Upper lobe of left lung (tissue), 6 donors: ENCODE measurements at regions not wholly inside any gene's neighbourhood (a gene's known extent, or its start where the extent isn't known, plus 50 kb on each side); places are given as distances from the start of the nearest gene placed in this dataset.

Experiments
- ATAC-seq, 2 donors: fragments of 200-7000 bp; cut with Tn5 transposase; one replicate each; pipeline ENCODE4 v1.9.1; 2022; ENCODE audit warnings: mild to moderate bottlenecking in 2 of 2, moderate library complexity in 2 of 2; ENCODE audit not compliant: low FRiP score in 2 of 2
- DNase-seq, 2 donors: peaks; one replicate each; pipeline ENCODE4 v3.0.0-alpha.2; 2019 to 2020
- H3K27ac ChIP-seq, 4 donors: fragments of 200-600 bp; sonication (generic); one replicate each; pipeline ENCODE4 v1.5.1; 2016 to 2019
- H3K27me3 ChIP-seq, 4 donors: fragments of 200-600 bp; sonication (generic); one replicate each; pipeline ENCODE4 v1.5.1; 2017 to 2019
- H3K36me3 ChIP-seq, 4 donors: fragments of 200-600 bp; sonication (generic); one replicate each; pipeline ENCODE4 v1.5.1; 2016 to 2019
- H3K4me1 ChIP-seq, 4 donors: fragments of 200-600 bp; sonication (generic); one replicate each; pipeline ENCODE4 v1.5.1; 2018 to 2019
- H3K4me3 ChIP-seq, 4 donors: fragments of 200-600 bp; sonication (generic); one replicate each; pipeline ENCODE4 v1.5.1; 2017 to 2019; ENCODE audit warnings: mild to moderate bottlenecking in 2 of 4, moderate library complexity in 1 of 4
- H3K9me3 ChIP-seq, 4 donors: fragments of 200-600 bp; sonication (generic); one replicate each; pipeline ENCODE4 v1.5.1; 2018 to 2019
- EP300 ChIP-seq, 4 donors: sonication (generic); formaldehyde crosslinking; IDR thresholded peaks; one replicate each; pipeline ENCODE4 v1.5.1; 2017; ENCODE audit warnings: antibody characterized with exemption in 4 of 4, control low read depth in 2 of 4
- POLR2A ChIP-seq, 4 donors: fragments of 450-650 bp; IDR thresholded peaks; one replicate each; pipeline ENCODE4 v1.5.1; 2016 to 2017; ENCODE audit warnings: antibody characterized with exemption in 4 of 4, mild to moderate bottlenecking in 2 of 4
- POLR2AphosphoS5 ChIP-seq, 2 donors: sonication (generic); formaldehyde crosslinking; IDR thresholded peaks; one replicate each; pipeline ENCODE4 v1.5.1; 2017; ENCODE audit warnings: antibody characterized with exemption in 2 of 2
- WGBS, 2 donors: methylation state at CpG; one replicate each; pipeline ENCODE4 v1.1.5; 2017 to 2018; 5-methylcytosine and 5-hydroxymethylcytosine counted together
- TF ChIP-seq, protein P1 (sequence below), 6 experiments: fragments of 450-650 bp in 4 of 6; fragments of 200-600 bp in 2 of 6; sonication (generic) in 2 of 6; IDR thresholded peaks; one replicate each; pipeline ENCODE4 v1.5.1; 2016 to 2019; ENCODE audit warnings: antibody characterized with exemption in 6 of 6
- donor health status: DM: no; HTN: no; CAD: no; lungs with moderate emphysema.
- donor health status: DM: no; HTN: yes; CAD: no; lungs with severe emphysema.

DNA sequence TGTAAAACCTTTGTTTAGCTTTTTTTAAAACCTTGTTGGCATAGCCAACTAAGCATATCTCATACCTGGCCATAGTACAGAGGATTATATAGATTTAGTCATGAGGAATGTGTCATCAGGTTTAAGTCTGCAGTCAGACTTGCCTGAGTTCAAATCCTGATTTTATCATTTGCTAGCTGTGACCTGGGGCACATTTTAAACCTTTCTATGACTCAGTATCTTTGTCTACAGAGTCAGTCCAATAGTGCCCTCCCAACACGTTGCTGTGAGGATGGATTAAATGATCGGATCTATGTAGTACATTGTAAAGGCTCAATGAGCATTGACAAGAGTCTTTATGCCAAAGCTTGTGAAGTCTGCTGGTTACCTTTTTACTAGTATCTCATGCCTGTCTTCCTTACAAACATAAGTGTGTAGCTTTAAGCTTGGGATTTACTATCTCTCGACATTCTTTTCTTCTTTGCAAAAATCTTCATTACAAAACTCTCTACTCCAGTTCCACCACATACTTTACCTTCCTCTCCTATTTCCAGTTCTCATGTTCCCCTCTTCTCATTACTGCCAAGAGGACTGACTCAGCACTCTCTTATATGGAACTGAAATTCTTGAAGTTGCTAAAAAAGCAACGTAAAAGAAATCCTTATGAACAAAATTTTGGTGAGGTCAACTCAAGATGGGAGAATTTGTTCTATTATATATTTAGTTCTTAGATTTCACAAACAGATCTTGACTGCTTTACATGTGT lies 68.1 kb upstream of the RBMS1 start:
- no peak for DNase-seq
- Histone ChIP-seq H3K4me3 (no peak overlapping the region), H3K36me3 (no peaks in the 10 kb centered on the region), H3K9me3 (no peaks in the 10 kb centered on the region), H3K27me3 (no peaks in the 10 kb centered on the region), H3K27ac (no peak overlapping the region), H3K4me1 (peaks cover 0 to 7% (median 3%) of the 10 kb centered on the region in 4 donors)
- WGBS, 2 donors: 54 to 58% methylated on average over 4 of the region's 4 CpGs
- ATAC-seq: peak in 1 of 2 donors; percentile 59
- TF ChIP-seq POLR2A (IDR thresholded peaks at IDR 0.05): no peak

DNA sequence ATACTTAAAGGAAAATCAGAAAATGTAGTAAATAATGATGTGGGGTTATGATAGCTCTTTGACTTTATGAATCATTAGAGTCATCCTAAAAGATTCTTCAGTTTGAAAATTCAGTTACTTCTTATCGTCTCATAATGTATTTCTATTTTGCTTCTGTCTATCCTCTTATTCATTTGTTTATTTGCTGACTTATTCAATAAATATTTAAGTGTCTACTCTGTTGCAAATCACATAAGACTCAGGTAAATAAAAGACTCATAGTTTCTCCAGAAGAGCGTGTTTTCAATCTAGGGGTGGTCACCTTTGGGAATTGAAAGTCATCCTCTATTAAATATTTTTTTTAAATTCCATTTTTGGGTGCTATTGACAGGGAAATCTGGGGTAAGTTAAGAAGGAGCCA lies 69.1 kb upstream of the RBMS1 start:
- ATAC-seq (no peak), DNase-seq (no peak)
- no peaks in the 10 kb centered on the region for H3K36me3 ChIP-seq
- H3K27me3 ChIP-seq: no peaks in the 10 kb centered on the region
- WGBS, 2 donors: 90 to 91% methylated on average over 2 of the region's 2 CpGs
- no peak for TF ChIP-seq EP300 (IDR thresholded peaks at IDR 0.05)
- no peaks in the 10 kb centered on the region for H3K9me3 ChIP-seq
- H3K4me1 ChIP-seq: peaks cover 0 to 12% (median 6%) of the 10 kb centered on the region in 4 donors
- no peak overlapping the region for H3K27ac ChIP-seq
- H3K4me3 ChIP-seq: no peak overlapping the region

DNA sequence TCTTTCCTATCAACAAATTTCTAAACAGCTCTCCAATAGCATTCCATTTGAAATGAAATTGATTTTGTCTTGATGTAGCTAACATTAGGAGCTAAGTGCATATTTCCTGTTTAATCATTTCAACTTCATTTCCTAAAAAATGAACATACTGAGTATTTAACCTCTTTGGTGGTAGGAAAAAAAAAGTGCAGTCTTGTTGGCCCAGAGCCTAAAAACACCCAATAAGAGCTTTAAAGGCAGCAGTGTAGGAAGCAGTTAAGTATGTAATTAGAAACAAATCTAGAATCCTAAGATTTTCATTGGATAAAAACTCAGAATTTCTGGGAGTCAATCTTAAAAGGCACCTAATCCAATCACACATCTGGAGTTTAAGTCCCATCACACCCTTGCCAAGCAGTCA lies 71.0 kb upstream of the RBMS1 start:
- TF ChIP-seq POLR2AphosphoS5 (IDR thresholded peaks at IDR 0.05) (no peak), EP300 (IDR thresholded peaks at IDR 0.05) (no peak), POLR2A (IDR thresholded peaks at IDR 0.05) (no peak)
- TF ChIP-seq, protein P1, sequence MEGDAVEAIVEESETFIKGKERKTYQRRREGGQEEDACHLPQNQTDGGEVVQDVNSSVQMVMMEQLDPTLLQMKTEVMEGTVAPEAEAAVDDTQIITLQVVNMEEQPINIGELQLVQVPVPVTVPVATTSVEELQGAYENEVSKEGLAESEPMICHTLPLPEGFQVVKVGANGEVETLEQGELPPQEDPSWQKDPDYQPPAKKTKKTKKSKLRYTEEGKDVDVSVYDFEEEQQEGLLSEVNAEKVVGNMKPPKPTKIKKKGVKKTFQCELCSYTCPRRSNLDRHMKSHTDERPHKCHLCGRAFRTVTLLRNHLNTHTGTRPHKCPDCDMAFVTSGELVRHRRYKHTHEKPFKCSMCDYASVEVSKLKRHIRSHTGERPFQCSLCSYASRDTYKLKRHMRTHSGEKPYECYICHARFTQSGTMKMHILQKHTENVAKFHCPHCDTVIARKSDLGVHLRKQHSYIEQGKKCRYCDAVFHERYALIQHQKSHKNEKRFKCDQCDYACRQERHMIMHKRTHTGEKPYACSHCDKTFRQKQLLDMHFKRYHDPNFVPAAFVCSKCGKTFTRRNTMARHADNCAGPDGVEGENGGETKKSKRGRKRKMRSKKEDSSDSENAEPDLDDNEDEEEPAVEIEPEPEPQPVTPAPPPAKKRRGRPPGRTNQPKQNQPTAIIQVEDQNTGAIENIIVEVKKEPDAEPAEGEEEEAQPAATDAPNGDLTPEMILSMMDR (IDR thresholded peaks at IDR 0.05): no peak
- Histone ChIP-seq H3K9me3 (no peaks in the 10 kb centered on the region), H3K4me1 (peaks cover 0 to 12% (median 6%) of the 10 kb centered on the region in 4 donors), H3K27me3 (no peaks in the 10 kb centered on the region), H3K36me3 (no peaks in the 10 kb centered on the region), H3K27ac (no peak overlapping the region), H3K4me3 (no peak overlapping the region)
- DNase-seq (no peak), ATAC-seq (no peak)

DNA sequence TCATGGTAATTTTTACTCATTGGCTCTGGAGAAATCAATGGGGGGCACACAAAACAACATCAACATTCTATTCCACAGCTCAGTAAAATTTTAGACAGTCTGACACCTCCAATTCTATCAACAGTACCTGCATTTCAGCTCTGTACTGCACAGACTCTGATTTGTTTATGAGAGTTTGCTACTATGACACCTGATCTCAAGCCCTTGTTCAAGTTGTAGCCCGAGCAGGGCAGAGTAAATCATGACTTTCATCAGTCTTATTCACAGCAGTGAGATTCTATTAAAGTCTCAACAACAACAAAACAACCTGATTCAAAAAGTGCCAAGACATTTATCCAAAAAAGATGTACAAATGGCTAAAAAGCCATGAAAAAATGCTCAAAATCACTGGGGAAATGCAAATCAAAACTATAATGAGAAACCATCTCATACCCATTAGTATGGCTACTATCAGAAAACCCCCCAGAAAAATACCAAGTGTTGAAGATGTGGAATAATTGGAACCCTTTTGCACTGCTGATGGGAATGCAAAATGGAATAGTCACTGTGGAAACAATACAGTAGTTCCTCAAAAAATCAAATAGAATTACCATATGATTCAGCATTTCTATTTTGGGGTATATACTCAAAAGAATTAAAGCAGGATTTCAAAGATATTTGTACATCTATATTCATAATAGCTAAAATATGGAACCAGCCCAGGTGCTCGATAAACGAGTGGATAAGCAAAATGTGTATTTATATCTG lies 71.7 kb upstream of the RBMS1 start:
- no peak for DNase-seq
- H3K9me3 ChIP-seq: no peaks in the 10 kb centered on the region
- H3K27ac ChIP-seq: no peak overlapping the region
- H3K36me3 ChIP-seq: no peaks in the 10 kb centered on the region
- H3K4me1 ChIP-seq: peaks cover 5 to 12% (median 6%) of the 10 kb centered on the region in 4 donors
- H3K4me3 ChIP-seq: no peak overlapping the region
- ATAC-seq: no peak
- H3K27me3 ChIP-seq: no peaks in the 10 kb centered on the region
- 76 to 79% methylated on average over 3 of the region's 3 CpGs for WGBS, 2 donors
- TF ChIP-seq, protein P1 (IDR thresholded peaks at IDR 0.05): no peak
- TF ChIP-seq POLR2A (IDR thresholded peaks at IDR 0.05): no peak

DNA sequence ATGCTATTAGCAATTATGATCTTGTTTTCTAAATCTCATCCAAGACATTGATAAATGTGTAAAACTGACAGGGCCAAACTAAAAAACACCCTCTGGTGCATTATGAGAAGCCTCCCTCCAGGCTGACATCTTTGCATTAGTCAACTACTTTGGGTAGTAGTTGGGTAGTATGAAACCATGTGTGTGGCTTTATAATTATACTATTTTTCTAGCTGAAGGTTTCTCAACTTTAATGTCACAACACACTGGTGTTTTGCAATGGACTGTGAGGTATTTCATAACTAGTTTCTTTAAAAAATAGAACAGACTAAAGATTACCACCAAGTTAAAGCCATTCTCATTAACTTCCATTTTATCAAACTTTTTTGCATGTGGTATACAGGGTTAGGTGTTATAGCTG lies 73.1 kb upstream of the RBMS1 start:
- no peaks in the 10 kb centered on the region for H3K36me3 ChIP-seq
- peak; percentile 30 to 67 for ATAC-seq
- DNase-seq: no peak
- no peaks in the 10 kb centered on the region for H3K27me3 ChIP-seq
- peak overlapping the region in 1 of 4 donors; percentile 35 for H3K27ac ChIP-seq
- no peaks in the 10 kb centered on the region for H3K9me3 ChIP-seq
- no peak overlapping the region for H3K4me3 ChIP-seq
- peak in 1 of 2 donors; percentile 43 for TF ChIP-seq POLR2AphosphoS5 (IDR thresholded peaks at IDR 0.05)
- TF ChIP-seq POLR2A (IDR thresholded peaks at IDR 0.05): no peak
- H3K4me1 ChIP-seq: peaks cover 5 to 12% (median 7%) of the 10 kb centered on the region in 4 donors

DNA sequence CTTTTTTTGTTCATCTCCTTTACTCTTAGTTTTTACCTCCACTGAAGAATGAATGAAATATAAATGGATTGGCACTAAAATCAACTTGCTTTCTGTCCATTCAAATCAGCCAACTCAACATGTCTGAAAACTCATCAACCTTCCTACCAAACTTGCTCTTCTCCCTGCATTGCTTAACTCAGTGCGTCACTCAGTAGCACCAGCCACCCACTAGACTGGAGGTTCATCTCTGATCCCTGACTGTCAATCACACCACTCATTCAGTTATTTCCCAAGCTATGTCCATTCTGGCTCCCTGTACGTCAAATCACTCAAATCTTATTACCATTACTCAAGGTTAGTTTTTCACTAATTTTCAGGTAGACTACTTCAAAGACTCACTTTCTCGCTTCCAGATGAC lies 75.2 kb upstream of the RBMS1 start:
- Histone ChIP-seq H3K4me1 (peaks cover 5 to 12% (median 7%) of the 10 kb centered on the region in 4 donors), H3K27me3 (no peaks in the 10 kb centered on the region), H3K9me3 (peaks cover 0 to 3% (median 0%) of the 10 kb centered on the region in 4 donors), H3K27ac (no peak overlapping the region), H3K4me3 (no peak overlapping the region), H3K36me3 (no peaks in the 10 kb centered on the region)
- no peak for DNase-seq
- 88 to 92% methylated on average over 3 of the region's 3 CpGs for WGBS, 2 donors
- ATAC-seq: no peak
- TF ChIP-seq, protein P1 (IDR thresholded peaks at IDR 0.05): no peak
- TF ChIP-seq EP300 (IDR thresholded peaks at IDR 0.05) (no peak), POLR2A (IDR thresholded peaks at IDR 0.05) (no peak), POLR2AphosphoS5 (IDR thresholded peaks at IDR 0.05) (no peak)
